Endodermal cell (in vitro differentiated cells): ENCODE measurements at regions not wholly inside any gene's neighbourhood (a gene's known extent, or its start where the extent isn't known, plus 50 kb on each side); places are given as distances from the start of the nearest gene placed in this dataset.
"Not testable (repeated sequence)": the region's sequence is repeated elsewhere in the genome, so short reads cannot be mapped to it uniquely, and the experiment has no call there.

Source experiments
- DNase-seq: peaks from one replicate; pipeline ENCODE4 v3.0.0-alpha.2; 2017
- H3K27ac ChIP-seq: 2 replicates; pipeline ENCODE4 v1.5.1; 2013; ENCODE audit warnings: mild to moderate bottlenecking, low read depth, low read length, moderate library complexity
- H3K27me3 ChIP-seq: 2 replicates; pipeline ENCODE4 v1.6.1; 2013; ENCODE audit warnings: mild to moderate bottlenecking, low read length, moderate library complexity; ENCODE audit not compliant: insufficient read depth, control insufficient read depth, poor library complexity, severe bottlenecking
- H3K36me3 ChIP-seq: 2 replicates; pipeline ENCODE4 v1.7.0; 2013; ENCODE audit warnings: mild to moderate bottlenecking, low read length, moderate library complexity; ENCODE audit not compliant: control insufficient read depth, insufficient read depth
- H3K4me1 ChIP-seq: one replicate; pipeline ENCODE4 v1.7.0; 2013; ENCODE audit warnings: low read length; ENCODE audit not compliant: control insufficient read depth, insufficient read depth
- H3K4me3 ChIP-seq: 2 replicates; pipeline ENCODE4 v1.5.1; 2013; ENCODE audit warnings: mild to moderate bottlenecking, low read length, moderate library complexity
- H3K9ac ChIP-seq: 2 replicates; pipeline ENCODE4 v1.6.1; 2013; ENCODE audit warnings: mild to moderate bottlenecking, low read length, moderate library complexity; ENCODE audit not compliant: poor library complexity, severe bottlenecking; ENCODE audit errors: extremely low read depth
- H3K9me3 ChIP-seq: 2 replicates; pipeline ENCODE4 v1.6.1; 2013; ENCODE audit warnings: mild to moderate bottlenecking, low read length, moderate library complexity; ENCODE audit not compliant: control insufficient read depth
- H3K27ac Mint-ChIP-seq: 2 replicates; pipeline ENCODE4 v1.8.0; 2020; ENCODE audit warnings: mixed read lengths
- H3K27me3 Mint-ChIP-seq: 2 replicates; pipeline ENCODE4 v1.8.0; 2021; ENCODE audit warnings: mild to moderate bottlenecking, mixed read lengths; ENCODE audit not compliant: insufficient read depth
- H3K36me3 Mint-ChIP-seq: 2 replicates; pipeline ENCODE4 v1.8.0; 2020; ENCODE audit warnings: low read depth, mixed read lengths
- H3K4me1 Mint-ChIP-seq: 2 replicates; pipeline ENCODE4 v1.8.0; 2020; ENCODE audit warnings: mixed read lengths
- H3K4me3 Mint-ChIP-seq: 2 replicates; pipeline ENCODE4 v1.8.0; 2020; ENCODE audit warnings: mild to moderate bottlenecking, moderate library complexity, mixed read lengths
- H3K9me3 Mint-ChIP-seq: 2 replicates; pipeline ENCODE4 v1.8.0; 2020; ENCODE audit warnings: mild to moderate bottlenecking, mixed read lengths
- WGBS, 2 experiments: methylation state at CpG; one replicate each; pipeline versions ENCODE4 v1.1.5 to v1.1.7; 2013; ENCODE audit warnings: missing lambda C conversion rate in 2 of 2, mixed read lengths in 1 of 2; ENCODE audit not compliant: insufficient coverage in 1 of 2, insufficient read length in 1 of 2; 5-methylcytosine and 5-hydroxymethylcytosine counted together
- TF ChIP-seq, protein P1 (sequence below): fragments of 200-600 bp; sonication (generic); conservative IDR thresholded peaks from 2 replicates; pipeline ENCODE4 v1.5.0; 2021; ENCODE audit warnings: antibody characterized with exemption, mild to moderate bottlenecking

DNA sequence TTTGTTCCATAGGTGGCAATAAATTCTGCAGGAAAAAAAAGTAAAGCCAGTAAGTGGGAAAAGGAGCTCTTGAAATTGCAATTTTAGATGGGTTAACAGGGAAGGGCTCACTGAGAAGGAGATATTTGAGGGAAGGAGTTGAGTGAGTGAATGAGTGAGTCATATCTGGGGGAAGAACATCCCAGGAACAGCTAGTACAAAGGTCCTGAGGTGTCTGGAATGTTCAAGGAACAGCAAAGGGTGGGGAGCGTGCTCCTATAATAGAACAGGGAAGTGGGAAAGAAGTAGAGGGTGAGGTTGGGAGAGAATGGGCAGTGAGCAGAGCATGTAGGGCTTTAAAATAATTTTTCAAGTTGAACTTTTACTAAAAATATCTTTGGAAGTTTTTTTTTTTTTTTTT lies 68.0 kb upstream of the PSME4 start:
- no peak overlapping the region for H3K27ac Mint-ChIP-seq
- peaks cover under 1% of the 10 kb centered on the region for H3K9me3 Mint-ChIP-seq
- no peak for DNase-seq
- Histone ChIP-seq H3K27me3 (no peaks in the 10 kb centered on the region), H3K4me1 (no peaks in the 10 kb centered on the region), H3K27ac (no peak overlapping the region), H3K9ac (no peak overlapping the region), H3K9me3 (no peaks in the 10 kb centered on the region), H3K36me3 (no peaks in the 10 kb centered on the region), H3K4me3 (no peak overlapping the region)
- H3K4me3 Mint-ChIP-seq, result no peak overlapping the region
- WGBS, 2 experiments, result 75 to 97% methylated on average over 1 of the region's 1 CpG
- TF ChIP-seq, protein P1, sequence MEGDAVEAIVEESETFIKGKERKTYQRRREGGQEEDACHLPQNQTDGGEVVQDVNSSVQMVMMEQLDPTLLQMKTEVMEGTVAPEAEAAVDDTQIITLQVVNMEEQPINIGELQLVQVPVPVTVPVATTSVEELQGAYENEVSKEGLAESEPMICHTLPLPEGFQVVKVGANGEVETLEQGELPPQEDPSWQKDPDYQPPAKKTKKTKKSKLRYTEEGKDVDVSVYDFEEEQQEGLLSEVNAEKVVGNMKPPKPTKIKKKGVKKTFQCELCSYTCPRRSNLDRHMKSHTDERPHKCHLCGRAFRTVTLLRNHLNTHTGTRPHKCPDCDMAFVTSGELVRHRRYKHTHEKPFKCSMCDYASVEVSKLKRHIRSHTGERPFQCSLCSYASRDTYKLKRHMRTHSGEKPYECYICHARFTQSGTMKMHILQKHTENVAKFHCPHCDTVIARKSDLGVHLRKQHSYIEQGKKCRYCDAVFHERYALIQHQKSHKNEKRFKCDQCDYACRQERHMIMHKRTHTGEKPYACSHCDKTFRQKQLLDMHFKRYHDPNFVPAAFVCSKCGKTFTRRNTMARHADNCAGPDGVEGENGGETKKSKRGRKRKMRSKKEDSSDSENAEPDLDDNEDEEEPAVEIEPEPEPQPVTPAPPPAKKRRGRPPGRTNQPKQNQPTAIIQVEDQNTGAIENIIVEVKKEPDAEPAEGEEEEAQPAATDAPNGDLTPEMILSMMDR, result no peak
- H3K27me3 Mint-ChIP-seq, result no peaks in the 10 kb centered on the region
- H3K36me3 Mint-ChIP-seq, result no peaks in the 10 kb centered on the region
- H3K4me1 Mint-ChIP-seq, result no peaks in the 10 kb centered on the region

DNA sequence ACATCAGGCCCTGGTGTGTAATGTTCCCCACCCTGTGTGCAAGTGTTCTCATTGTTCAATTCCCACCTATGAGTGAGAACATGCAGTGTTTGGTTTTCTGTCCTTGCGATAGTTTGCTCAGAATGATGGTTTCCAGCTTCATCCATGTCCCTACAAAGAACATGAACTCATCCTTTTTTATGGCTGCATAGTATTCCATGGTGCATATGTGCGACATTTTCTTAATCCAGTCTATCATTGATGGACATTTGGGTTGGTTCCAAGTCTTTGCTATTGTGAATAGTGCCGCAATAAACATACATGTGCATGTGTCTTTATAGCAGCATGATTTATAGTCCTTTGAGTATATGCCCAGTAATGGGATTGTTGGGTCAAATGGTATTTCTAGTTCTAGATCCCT lies 60.5 kb upstream of the PSME4 start:
- H3K9ac ChIP-seq, H3K27ac ChIP-seq, H3K27me3 ChIP-seq, H3K4me3 Mint-ChIP-seq, H3K4me1 ChIP-seq, H3K27ac Mint-ChIP-seq, DNase-seq, H3K36me3 Mint-ChIP-seq, H3K36me3 ChIP-seq, H3K27me3 Mint-ChIP-seq, H3K4me3 ChIP-seq, H3K9me3 ChIP-seq: not testable (repeated sequence)
- 92% methylated on average over 2 of the region's 3 CpGs; no CpG with 5 or more reads in 1 of the 2 experiments for WGBS, 2 experiments
- peaks cover 19% of the 10 kb centered on the region for H3K4me1 Mint-ChIP-seq
- H3K9me3 Mint-ChIP-seq, result peaks cover 14% of the 10 kb centered on the region

DNA sequence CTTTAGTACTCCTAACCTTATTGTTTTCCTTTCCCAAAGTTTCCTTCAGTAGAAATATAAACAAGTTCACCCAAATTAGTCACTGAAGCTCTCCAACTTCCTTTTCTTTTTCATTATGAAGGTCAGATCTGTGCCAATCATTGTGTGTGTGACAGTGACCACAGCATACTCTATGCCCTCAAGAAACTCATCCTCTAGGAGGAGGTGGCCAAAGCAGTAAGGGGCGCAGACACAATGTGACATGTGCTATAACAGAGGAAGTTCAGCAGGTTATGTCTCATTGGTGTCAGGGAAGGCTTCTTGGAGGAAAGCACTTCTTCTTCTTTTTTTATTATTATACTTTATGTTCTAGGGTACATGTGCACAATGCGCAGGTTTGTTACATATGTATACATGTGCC lies 60.0 kb upstream of the PSME4 start:
- Histone ChIP-seq H3K9ac (no peak overlapping the region), H3K27me3 (no peaks in the 10 kb centered on the region), H3K36me3 (no peaks in the 10 kb centered on the region), H3K9me3 (no peaks in the 10 kb centered on the region), H3K27ac (no peak overlapping the region), H3K4me3 (no peak overlapping the region), H3K4me1 (peaks cover 4% of the 10 kb centered on the region)
- no peak overlapping the region for H3K27ac Mint-ChIP-seq
- TF ChIP-seq, protein P1, result no peak
- peaks cover 19% of the 10 kb centered on the region for H3K4me1 Mint-ChIP-seq
- H3K9me3 Mint-ChIP-seq, result peaks cover 16% of the 10 kb centered on the region
- H3K36me3 Mint-ChIP-seq, result no peaks in the 10 kb centered on the region
- H3K4me3 Mint-ChIP-seq, result no peak overlapping the region
- no peak for DNase-seq
- H3K27me3 Mint-ChIP-seq, result no peaks in the 10 kb centered on the region
- WGBS, 2 experiments, result 100% methylated on average over 1 of the region's 2 CpGs; no CpG with 5 or more reads in 1 of the 2 experiments

DNA sequence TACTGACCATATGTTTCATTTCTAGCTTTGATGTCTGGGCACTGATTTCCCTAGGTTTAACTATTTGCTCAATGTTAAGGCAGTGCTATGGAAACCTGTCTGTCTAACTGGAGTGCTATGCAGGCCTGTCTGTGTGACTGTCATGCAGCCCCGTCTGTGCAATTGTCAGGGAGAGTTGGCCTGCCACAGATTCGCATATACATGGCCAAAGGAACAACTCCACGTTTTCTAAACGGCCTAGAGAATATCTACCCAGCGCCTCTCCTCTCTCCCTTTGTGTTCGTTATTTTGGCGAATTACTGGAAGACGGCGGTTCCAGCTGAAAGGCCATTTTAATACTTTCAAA lies 59.6 kb upstream of the PSME4 start:
- H3K36me3 Mint-ChIP-seq, result no peaks in the 10 kb centered on the region
- no peaks in the 10 kb centered on the region for H3K36me3 ChIP-seq
- peaks cover 19% of the 10 kb centered on the region for H3K4me1 Mint-ChIP-seq
- H3K27me3 ChIP-seq, result no peaks in the 10 kb centered on the region
- no peaks in the 10 kb centered on the region for H3K27me3 Mint-ChIP-seq
- peaks cover 18% of the 10 kb centered on the region for H3K9me3 Mint-ChIP-seq
- no peak overlapping the region for H3K4me3 ChIP-seq
- TF ChIP-seq, protein P1, result no peak
- peaks cover 2% of the 10 kb centered on the region for H3K9me3 ChIP-seq
- H3K27ac ChIP-seq, result no peak overlapping the region
- WGBS, 2 experiments, result 57 to 83% methylated on average over 4 to 7 of the region's 9 CpGs
- H3K9ac ChIP-seq, result no peak overlapping the region
- peaks cover 4% of the 10 kb centered on the region for H3K4me1 ChIP-seq
- H3K4me3 Mint-ChIP-seq, result no peak overlapping the region
- peak overlapping the region; percentile 75 for H3K27ac Mint-ChIP-seq
- no peak for DNase-seq
